ENCODE measurements at regions not wholly inside any gene's neighbourhood (a gene's known extent, or its start where the extent isn't known, plus 50 kb on each side); places are given as distances from the start of the nearest gene placed in this dataset.
A peak's percentile ranks its signal among the peaks of the same experiment; 100 is the strongest.

GRCh38 chr6:33904747-33905065 is 100.9 kb upstream of the MLN start:
- WGBS, 4 donors, result 79 to 88% (median 82%) methylated on average over 2 of the region's 2 CpGs
- H3K27ac ChIP-seq, result no peak overlapping the region
- H3K27me3 ChIP-seq, result no peaks in the 10 kb centered on the region
- no peak overlapping the region for H3K4me3 ChIP-seq
- H3K36me3 ChIP-seq (replicated peaks in 1 of 2), result no peaks in the 10 kb centered on the region
- no peak for DNase-seq
- no peaks in the 10 kb centered on the region for H3K4me1 ChIP-seq (replicated peaks in 1 of 2)
- no peaks in the 10 kb centered on the region for H3K9me3 ChIP-seq (replicated peaks in 1 of 3)
- intact Hi-C loops (cut with DNase I), result no loop called here
- TF ChIP-seq CTCF (IDR thresholded peaks at IDR 0.05) (no peak), POLR2A (IDR thresholded peaks at IDR 0.05) (no peak)

- intact Hi-C loops (cut with DNase I), result no loop called here
- no peaks in the 10 kb centered on the region for H3K4me1 ChIP-seq (replicated peaks in 1 of 2)
- H3K27me3 ChIP-seq, result no peaks in the 10 kb centered on the region
- no peaks in the 10 kb centered on the region for H3K9me3 ChIP-seq (replicated peaks in 1 of 3)
- WGBS, 4 donors, result 48 to 55% (median 49%) methylated on average over 8 to 14 of the region's 14 CpGs
- no peak overlapping the region for H3K4me3 ChIP-seq
- TF ChIP-seq POLR2A (IDR thresholded peaks at IDR 0.05) (no peak), CTCF (IDR thresholded peaks at IDR 0.05) (no peak)
- H3K27ac ChIP-seq, result no peak overlapping the region
- peak in 4 of 7 donors; percentile 13 to 45 (median 32) for DNase-seq
- H3K36me3 ChIP-seq (replicated peaks in 1 of 2), result no peaks in the 10 kb centered on the region
Measured at GRCh38 chr6:33904050-33904746, 100.4 kb upstream of the MLN start.

GRCh38 chr6:33903579-33903978 is 99.8 kb upstream of the MLN start:
- H3K4me1 ChIP-seq (replicated peaks in 1 of 2), result no peaks in the 10 kb centered on the region
- WGBS, 4 donors, result 88 to 95% (median 95%) methylated on average over 5 of the region's 5 CpGs
- H3K27me3 ChIP-seq, result no peaks in the 10 kb centered on the region
- no peak overlapping the region for H3K27ac ChIP-seq
- intact Hi-C loops (cut with DNase I), result no loop called here
- no peaks in the 10 kb centered on the region for H3K9me3 ChIP-seq (replicated peaks in 1 of 3)
- no peak for TF ChIP-seq POLR2A (IDR thresholded peaks at IDR 0.05)
- TF ChIP-seq CTCF (IDR thresholded peaks at IDR 0.05), result no peak
- no peak overlapping the region for H3K4me3 ChIP-seq
- no peaks in the 10 kb centered on the region for H3K36me3 ChIP-seq (replicated peaks in 1 of 2)
- no peak for DNase-seq

GRCh38 chr6:33902457-33902853 is 98.7 kb upstream of the MLN start:
- Histone ChIP-seq H3K4me1 (replicated peaks in 1 of 2) (no peaks in the 10 kb centered on the region), H3K27me3 (no peaks in the 10 kb centered on the region), H3K36me3 (replicated peaks in 1 of 2) (no peaks in the 10 kb centered on the region), H3K4me3 (no peak overlapping the region), H3K9me3 (replicated peaks in 1 of 3) (no peaks in the 10 kb centered on the region), H3K27ac (no peak overlapping the region)
- DNase-seq, result no peak
- 74 to 85% (median 76%) methylated on average over 3 of the region's 3 CpGs for WGBS, 4 donors
- TF ChIP-seq POLR2A (IDR thresholded peaks at IDR 0.05) (no peak), CTCF (IDR thresholded peaks at IDR 0.05) (no peak)
- intact Hi-C loops (cut with DNase I), result no loop called here

Measured in adrenal gland (tissue), 9 donors.